Activated CD4-positive, alpha-beta T cell treated with anti-CD3 and anti-CD28 coated beads, Interleukin-2, amount 50 U/mL, for 24 hours (primary cell): ENCODE measurements at regions not wholly inside any gene's neighbourhood (a gene's known extent, or its start where the extent isn't known, plus 50 kb on each side); places are given as distances from the start of the nearest gene placed in this dataset.
"Not testable (repeated sequence)": the region's sequence is repeated elsewhere in the genome, so short reads cannot be mapped to it uniquely, and the experiment has no call there.

Source experiments
- DNase-seq, 2 donors: peaks; one replicate each; pipeline ENCODE4 v3.0.0-alpha.2; 2020; ENCODE audit warnings: low read depth in 1 of 2, low spot score in 1 of 2

- no peak for DNase-seq
These were observed 455.4 kb upstream of the TBL1XR1 start for GRCh38 chr3:177652556-177653291.

- no peak for DNase-seq
These were observed 460.0 kb upstream of the TBL1XR1 start for GRCh38 chr3:177657243-177657642.

GRCh38 chr3:177658354-177658753 is 461.1 kb upstream of the TBL1XR1 start:
- DNase-seq: no peak

- not testable (repeated sequence) for DNase-seq
These were observed 467.3 kb upstream of the TBL1XR1 start for GRCh38 chr3:177664380-177665103.

GRCh38 chr3:177665122-177665808 is 468.0 kb upstream of the TBL1XR1 start:
- no peak for DNase-seq

GRCh38 chr3:177672252-177672911 is 475.1 kb upstream of the TBL1XR1 start:
- DNase-seq: no peak

GRCh38 chr3:177673112-177673914 is 476.0 kb upstream of the TBL1XR1 start:
- DNase-seq: no peak

- DNase-seq: no peak
These were observed 476.9 kb upstream of the TBL1XR1 start for GRCh38 chr3:177674186-177674585.

GRCh38 chr3:177676148-177676547 is 478.9 kb upstream of the TBL1XR1 start:
- no peak for DNase-seq

GRCh38 chr3:177676947-177677587 is 479.8 kb upstream of the TBL1XR1 start:
- no peak for DNase-seq

GRCh38 chr3:177679568-177680471 is 482.5 kb upstream of the TBL1XR1 start:
- peak in 1 of 2 donors; percentile 5 for DNase-seq

- no peak for DNase-seq
These were observed 483.2 kb upstream of the TBL1XR1 start for GRCh38 chr3:177680472-177680821.

GRCh38 chr3:177681156-177681555 is 483.9 kb upstream of the TBL1XR1 start:
- DNase-seq: no peak

GRCh38 chr3:177681852-177682251 is 484.6 kb upstream of the TBL1XR1 start:
- no peak for DNase-seq

- no peak for DNase-seq
These were observed 486.3 kb upstream of the TBL1XR1 start for GRCh38 chr3:177683586-177683985.

- no peak for DNase-seq
These were observed 489.4 kb upstream of the TBL1XR1 start for GRCh38 chr3:177686671-177687070.

- no peak for DNase-seq
These were observed 490.0 kb upstream of the TBL1XR1 start for GRCh38 chr3:177687291-177687690.

GRCh38 chr3:177688152-177688551 is 490.9 kb upstream of the TBL1XR1 start:
- no peak for DNase-seq

- DNase-seq: no peak
These were observed 491.8 kb upstream of the TBL1XR1 start for GRCh38 chr3:177689077-177689476.
